ENCODE measurements at regions not wholly inside any gene's neighbourhood (a gene's known extent, or its start where the extent isn't known, plus 50 kb on each side); places are given as distances from the start of the nearest gene placed in this dataset.

DNA sequence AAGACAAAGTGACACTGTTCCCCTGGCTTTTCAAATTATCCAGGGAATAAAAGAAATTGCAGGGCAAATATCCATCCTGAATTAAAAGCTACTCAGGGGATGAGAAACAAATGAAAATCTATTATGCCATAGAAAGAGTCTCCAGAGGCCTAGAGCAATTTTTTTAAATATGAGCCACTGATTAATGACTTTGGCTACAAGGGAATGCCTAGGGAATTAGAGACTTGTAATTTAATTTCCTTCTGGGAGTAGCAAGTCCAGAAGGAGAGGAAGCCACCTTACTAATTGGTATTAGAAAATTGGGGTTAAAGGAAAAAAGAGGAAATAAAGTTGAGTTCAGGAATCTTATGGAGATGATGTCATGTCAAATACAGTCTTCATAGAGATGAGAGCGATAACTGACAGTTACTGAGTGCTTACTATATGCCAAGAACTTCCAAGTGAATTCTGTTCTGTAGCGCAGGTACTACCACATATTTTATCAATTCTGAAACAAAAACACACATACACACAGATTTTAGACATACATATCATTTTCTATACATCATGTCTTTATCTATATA is 304.4 kb downstream of the DUSP6 start:
- ATAC-seq (replicated peaks in 1 of 2) (no peak), DNase-seq (no peak)
- H3K4me1 Mint-ChIP-seq (ENCODE audit: low read depth), result peaks cover 52% of the 10 kb centered on the region
- H3K4me3 Mint-ChIP-seq, result no peak overlapping the region
- H3K36me3 Mint-ChIP-seq (ENCODE audit: insufficient read depth in 2 of 2), result peaks cover 9 to 10% of the 10 kb centered on the region in 2 donors
- no peak overlapping the region for H3K27ac Mint-ChIP-seq
- peaks cover under 1 to 2% of the 10 kb centered on the region in 2 donors for H3K9me3 Mint-ChIP-seq
- no peaks in the 10 kb centered on the region for H3K27me3 Mint-ChIP-seq (ENCODE audit: low read depth)

DNA sequence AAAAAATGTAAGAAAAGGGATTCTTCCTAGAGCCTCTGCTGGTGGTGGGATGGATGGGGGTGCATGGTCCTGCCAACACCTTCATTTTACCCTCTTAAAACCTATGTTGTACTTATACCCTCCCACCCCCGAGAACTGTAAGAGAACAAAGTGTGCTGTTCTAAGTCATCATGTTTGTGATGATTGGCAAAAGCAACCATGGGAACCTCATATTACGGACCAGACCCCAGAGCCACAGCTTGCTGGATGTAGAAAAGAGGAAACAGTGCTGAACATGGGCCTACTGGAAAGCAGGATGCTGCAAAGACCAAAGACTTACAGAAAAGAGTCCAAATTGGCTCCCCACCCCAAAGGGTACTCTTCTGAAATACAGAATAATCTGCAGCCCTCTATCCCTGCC is 311.2 kb downstream of the DUSP6 start:
- H3K36me3 Mint-ChIP-seq (ENCODE audit: insufficient read depth in 2 of 2), result peaks cover 12 to 22% of the 10 kb centered on the region in 2 donors
- H3K27me3 Mint-ChIP-seq (ENCODE audit: low read depth), result no peaks in the 10 kb centered on the region
- no peak for DNase-seq
- H3K4me3 Mint-ChIP-seq, result no peak overlapping the region
- peak overlapping the region; percentile 100 for H3K27ac Mint-ChIP-seq
- no peak for ATAC-seq (replicated peaks in 1 of 2)
- H3K4me1 Mint-ChIP-seq (ENCODE audit: low read depth), result peaks cover 66% of the 10 kb centered on the region
- H3K9me3 Mint-ChIP-seq, result peaks cover 6 to 10% of the 10 kb centered on the region in 2 donors

DNA sequence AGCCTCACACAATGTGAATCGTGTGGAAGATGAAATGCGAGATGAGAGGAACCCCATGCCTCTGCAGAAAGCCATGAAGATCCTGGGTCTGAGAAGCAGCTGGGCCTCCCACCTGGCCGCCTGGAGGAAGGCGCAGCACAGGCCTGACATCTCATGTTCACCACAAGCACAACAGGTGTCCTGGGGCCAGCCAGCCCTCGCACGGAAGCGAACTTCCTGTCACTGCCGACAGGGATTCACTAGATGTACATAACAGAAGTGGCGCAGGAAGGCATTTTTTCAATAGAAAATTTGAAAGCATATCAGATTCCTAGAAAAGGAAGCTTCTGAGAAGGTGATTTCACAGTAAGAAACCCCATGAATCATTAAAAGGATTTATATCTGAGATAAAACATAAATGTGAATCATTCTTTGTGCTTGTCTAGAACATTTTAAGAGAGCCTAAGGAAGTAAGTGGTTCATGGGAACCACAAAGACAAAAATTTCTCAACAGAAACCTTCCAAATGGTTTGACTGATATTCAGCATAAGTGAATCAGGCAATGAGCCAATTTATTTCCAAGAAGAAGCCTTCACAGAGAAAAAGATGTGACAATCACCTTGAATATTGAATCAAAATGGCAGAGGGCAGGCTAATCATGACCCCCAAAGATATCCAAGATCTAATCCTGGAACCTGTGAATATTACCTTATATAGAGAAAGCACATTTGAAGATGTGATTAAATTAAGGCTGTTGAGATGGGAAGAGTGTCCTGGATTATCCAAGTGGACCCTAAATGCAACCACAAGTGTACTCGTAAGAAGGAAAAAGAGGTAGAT is 311.9 kb downstream of the DUSP6 start:
- Mint-ChIP-seq H3K27me3 (ENCODE audit: low read depth) (no peaks in the 10 kb centered on the region), H3K4me3 (peak overlapping the region; percentile 75 to 85), H3K9me3 (peaks cover 6 to 10% of the 10 kb centered on the region in 2 donors), H3K36me3 (ENCODE audit: insufficient read depth in 2 of 2) (peaks cover 12 to 22% of the 10 kb centered on the region in 2 donors), H3K27ac (peak overlapping the region; percentile 100), H3K4me1 (ENCODE audit: low read depth) (peaks cover 73% of the 10 kb centered on the region)
- peak; percentile 85 to 92 for DNase-seq
- ATAC-seq (replicated peaks in 1 of 2), result peak; percentile 77 to 79

DNA sequence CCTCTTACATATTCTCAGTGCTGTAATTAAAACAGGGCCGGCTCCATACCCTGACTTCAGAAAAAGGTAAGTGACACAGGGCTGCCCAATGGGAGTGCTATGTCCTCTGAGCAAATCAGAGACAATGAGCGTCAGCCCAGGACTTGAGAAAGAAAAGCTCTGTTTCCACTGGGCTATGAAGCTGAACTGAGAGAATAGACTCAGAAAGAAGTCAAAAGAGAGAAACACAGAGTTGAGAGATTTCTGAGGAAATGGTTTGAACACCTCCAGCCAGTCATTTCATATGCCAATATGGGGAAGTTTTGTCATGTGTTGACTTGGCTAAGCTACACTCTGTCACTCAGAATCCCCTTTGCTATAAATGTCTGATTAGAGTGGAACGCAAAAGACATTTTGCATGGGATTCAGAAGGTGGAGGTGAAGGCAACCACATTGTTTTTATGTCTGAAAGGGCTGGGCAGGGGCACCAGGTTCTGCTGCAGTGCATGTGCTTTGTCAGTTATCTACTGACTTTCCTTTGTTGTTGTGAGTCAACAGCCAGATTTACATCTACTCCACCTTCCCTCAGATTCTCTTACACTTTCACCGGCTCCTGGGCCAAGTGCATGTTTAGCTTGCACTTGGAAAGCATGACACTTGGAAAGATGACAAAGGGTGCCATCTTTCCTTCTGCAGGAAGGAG is 313.3 kb downstream of the DUSP6 start:
- H3K27me3 Mint-ChIP-seq (ENCODE audit: low read depth), result peaks cover 5% of the 10 kb centered on the region
- peak overlapping the region; percentile 100 for H3K27ac Mint-ChIP-seq
- H3K36me3 Mint-ChIP-seq (ENCODE audit: insufficient read depth in 2 of 2), result peaks cover 12 to 20% of the 10 kb centered on the region in 2 donors
- DNase-seq (peak; percentile 62 to 66), ATAC-seq (replicated peaks in 1 of 2) (peak; percentile 71 to 76)
- peaks cover 83% of the 10 kb centered on the region for H3K4me1 Mint-ChIP-seq (ENCODE audit: low read depth)
- H3K9me3 Mint-ChIP-seq, result peaks cover 6 to 11% of the 10 kb centered on the region in 2 donors
- H3K4me3 Mint-ChIP-seq, result peak overlapping the region; percentile 39 to 85

DNA sequence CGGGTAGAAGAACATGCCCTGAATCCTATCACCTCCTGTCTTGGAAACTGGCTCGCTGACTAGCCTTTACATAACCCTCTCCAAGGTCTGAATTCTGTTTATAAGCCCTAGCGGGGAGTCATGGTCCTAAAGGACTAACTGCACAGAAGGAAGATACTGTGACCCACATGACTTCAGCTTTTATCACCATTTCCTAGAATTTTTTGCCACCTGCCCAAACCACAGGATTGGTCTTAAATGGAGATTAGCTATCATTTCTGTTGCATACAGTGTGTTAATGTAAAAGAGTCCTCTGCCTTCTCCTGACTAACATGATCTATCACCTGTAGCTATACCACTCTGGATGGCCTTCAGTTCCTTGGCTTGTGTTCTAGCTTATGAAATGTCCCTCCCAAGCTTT is 319.2 kb downstream of the DUSP6 start:
- H3K4me1 Mint-ChIP-seq (ENCODE audit: low read depth), result peaks cover 63% of the 10 kb centered on the region
- H3K9me3 Mint-ChIP-seq, result peaks cover 0 to 7% of the 10 kb centered on the region in 2 donors
- DNase-seq, result no peak
- H3K36me3 Mint-ChIP-seq (ENCODE audit: insufficient read depth in 2 of 2), result peaks cover 6 to 10% of the 10 kb centered on the region in 2 donors
- H3K27ac Mint-ChIP-seq, result no peak overlapping the region
- peaks cover 5% of the 10 kb centered on the region for H3K27me3 Mint-ChIP-seq (ENCODE audit: low read depth)
- no peak for ATAC-seq (replicated peaks in 1 of 2)
- no peak overlapping the region for H3K4me3 Mint-ChIP-seq

DNA sequence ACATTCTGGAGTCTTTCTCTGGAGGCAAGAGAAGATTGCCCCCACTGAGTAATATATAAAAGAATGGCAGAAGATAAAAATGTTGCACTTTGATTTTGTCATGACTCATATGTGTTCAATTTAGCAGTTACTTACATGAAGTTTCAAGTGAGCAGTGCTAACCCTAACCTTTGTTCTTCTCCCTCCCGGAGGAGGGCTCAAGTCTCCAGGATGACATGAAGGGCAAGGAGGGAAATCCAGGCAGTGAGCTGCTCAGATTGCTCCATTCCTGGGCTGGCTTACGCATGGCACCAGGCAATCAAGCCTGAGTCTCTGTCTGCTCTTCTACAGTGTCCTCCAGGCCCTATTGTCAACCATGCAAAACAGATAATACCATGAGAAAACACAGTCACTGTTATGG is 322.3 kb downstream of the DUSP6 start:
- Mint-ChIP-seq H3K27ac (no peak overlapping the region), H3K4me3 (no peak overlapping the region), H3K36me3 (ENCODE audit: insufficient read depth in 2 of 2) (peaks cover 2 to 6% of the 10 kb centered on the region in 2 donors), H3K9me3 (peaks cover 0 to 7% of the 10 kb centered on the region in 2 donors), H3K4me1 (ENCODE audit: low read depth) (peaks cover 37% of the 10 kb centered on the region), H3K27me3 (ENCODE audit: low read depth) (peaks cover 5% of the 10 kb centered on the region)
- ATAC-seq (replicated peaks in 1 of 2) (no peak), DNase-seq (no peak)

DNA sequence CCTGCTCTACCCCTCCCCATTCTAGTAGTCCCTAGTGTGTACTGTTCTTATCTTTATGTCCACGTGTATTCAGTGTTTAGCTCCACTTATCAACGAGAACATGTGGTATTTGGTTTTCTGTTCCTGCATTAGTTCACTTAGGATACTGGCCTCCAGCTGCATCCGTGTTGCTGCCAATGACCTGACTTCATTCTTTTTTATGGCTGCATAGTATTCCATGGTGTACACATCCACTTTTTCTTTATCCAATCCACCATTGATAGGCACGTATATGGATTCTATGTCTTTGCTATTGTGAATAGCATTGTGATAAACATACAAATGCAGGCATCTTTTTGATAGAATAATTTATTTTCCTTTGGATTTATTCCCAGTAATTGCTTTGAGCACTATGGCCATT is 327.7 kb downstream of the DUSP6 start:
- no peak overlapping the region for H3K27ac Mint-ChIP-seq
- no peaks in the 10 kb centered on the region for H3K9me3 Mint-ChIP-seq
- ATAC-seq (replicated peaks in 1 of 2) (no peak), DNase-seq (no peak)
- peaks cover 17% of the 10 kb centered on the region for H3K4me1 Mint-ChIP-seq (ENCODE audit: low read depth)
- H3K27me3 Mint-ChIP-seq (ENCODE audit: low read depth), result no peaks in the 10 kb centered on the region
- no peak overlapping the region for H3K4me3 Mint-ChIP-seq
- peaks cover 0 to 8% of the 10 kb centered on the region in 2 donors for H3K36me3 Mint-ChIP-seq (ENCODE audit: insufficient read depth in 2 of 2)

DNA sequence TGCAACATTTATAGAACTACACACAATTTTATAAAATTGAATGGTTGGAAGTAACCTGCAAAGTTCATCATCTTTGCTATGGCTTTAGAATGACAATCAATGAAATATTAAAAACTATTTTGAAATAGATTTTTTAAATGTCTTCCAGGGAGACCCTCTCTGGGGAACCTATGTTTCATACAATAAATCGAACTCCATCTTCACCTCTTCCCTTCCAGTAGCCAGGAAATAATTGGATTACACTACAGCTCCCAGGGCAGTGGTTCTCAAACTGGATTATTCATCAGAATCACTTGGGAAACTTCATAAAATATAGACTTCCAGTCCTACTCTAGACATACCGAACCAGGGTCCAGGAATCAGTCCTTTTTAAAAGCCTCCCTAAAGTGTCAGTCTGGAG is 328.4 kb downstream of the DUSP6 start:
- ATAC-seq (replicated peaks in 1 of 2), result no peak
- no peak for DNase-seq
- H3K4me1 Mint-ChIP-seq (ENCODE audit: low read depth), result peaks cover 17% of the 10 kb centered on the region
- H3K27ac Mint-ChIP-seq, result no peak overlapping the region
- peaks cover 0 to 8% of the 10 kb centered on the region in 2 donors for H3K36me3 Mint-ChIP-seq (ENCODE audit: insufficient read depth in 2 of 2)
- H3K4me3 Mint-ChIP-seq, result no peak overlapping the region
- no peaks in the 10 kb centered on the region for H3K27me3 Mint-ChIP-seq (ENCODE audit: low read depth)
- no peaks in the 10 kb centered on the region for H3K9me3 Mint-ChIP-seq

DNA sequence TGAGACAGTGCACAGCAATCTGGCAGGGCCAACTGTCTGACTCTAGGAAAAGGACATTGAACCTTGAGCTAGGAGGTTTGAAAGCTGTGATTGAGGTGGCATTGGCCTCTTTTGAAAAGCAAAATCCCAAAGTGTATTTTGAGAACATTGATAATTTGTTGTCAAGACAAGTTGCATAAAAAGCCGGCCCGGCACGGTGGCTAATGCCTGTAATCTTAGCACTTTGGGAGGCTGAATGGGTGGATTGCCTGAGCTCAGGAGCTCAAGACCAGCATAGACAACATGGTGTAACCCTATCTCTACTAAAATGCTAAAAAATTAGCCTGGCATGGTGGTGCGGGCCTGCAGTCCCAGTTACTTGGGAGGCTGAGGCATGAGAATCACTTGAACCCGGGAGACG is 331.6 kb downstream of the DUSP6 start:
- ATAC-seq (replicated peaks in 1 of 2), result no peak
- peak overlapping the region; percentile 5 for H3K27ac Mint-ChIP-seq
- no peaks in the 10 kb centered on the region for H3K9me3 Mint-ChIP-seq
- H3K27me3 Mint-ChIP-seq (ENCODE audit: low read depth), result no peaks in the 10 kb centered on the region
- H3K4me3 Mint-ChIP-seq, result no peak overlapping the region
- H3K4me1 Mint-ChIP-seq (ENCODE audit: low read depth), result peaks cover 27% of the 10 kb centered on the region
- H3K36me3 Mint-ChIP-seq (ENCODE audit: insufficient read depth in 2 of 2), result peaks cover 0 to 8% of the 10 kb centered on the region in 2 donors
- no peak for DNase-seq

DNA sequence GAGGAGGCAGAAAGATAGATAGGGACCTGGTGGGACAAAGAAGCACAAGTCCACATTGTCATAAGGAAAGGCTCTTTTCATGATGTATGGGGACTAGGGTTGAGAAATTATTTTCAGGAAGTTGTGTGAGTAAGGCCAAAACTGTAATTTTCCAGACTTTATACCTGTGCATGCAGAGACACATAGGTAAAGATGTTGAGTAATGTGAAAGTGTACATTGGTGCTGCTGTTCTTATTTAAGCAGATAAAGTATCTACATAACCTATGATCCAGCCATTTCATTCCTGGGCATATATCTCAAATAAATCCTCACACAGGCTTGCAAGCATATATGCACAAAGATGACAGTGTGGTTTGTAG is 332.2 kb downstream of the DUSP6 start:
- DNase-seq (no peak), ATAC-seq (replicated peaks in 1 of 2) (peak in 1 of 2 donors; percentile 3)
- Mint-ChIP-seq H3K27ac (peak overlapping the region; percentile 5), H3K27me3 (ENCODE audit: low read depth) (no peaks in the 10 kb centered on the region), H3K9me3 (no peaks in the 10 kb centered on the region), H3K4me1 (ENCODE audit: low read depth) (peaks cover 27% of the 10 kb centered on the region), H3K4me3 (no peak overlapping the region), H3K36me3 (ENCODE audit: insufficient read depth in 2 of 2) (peaks cover 0 to 8% of the 10 kb centered on the region in 2 donors)

DNA sequence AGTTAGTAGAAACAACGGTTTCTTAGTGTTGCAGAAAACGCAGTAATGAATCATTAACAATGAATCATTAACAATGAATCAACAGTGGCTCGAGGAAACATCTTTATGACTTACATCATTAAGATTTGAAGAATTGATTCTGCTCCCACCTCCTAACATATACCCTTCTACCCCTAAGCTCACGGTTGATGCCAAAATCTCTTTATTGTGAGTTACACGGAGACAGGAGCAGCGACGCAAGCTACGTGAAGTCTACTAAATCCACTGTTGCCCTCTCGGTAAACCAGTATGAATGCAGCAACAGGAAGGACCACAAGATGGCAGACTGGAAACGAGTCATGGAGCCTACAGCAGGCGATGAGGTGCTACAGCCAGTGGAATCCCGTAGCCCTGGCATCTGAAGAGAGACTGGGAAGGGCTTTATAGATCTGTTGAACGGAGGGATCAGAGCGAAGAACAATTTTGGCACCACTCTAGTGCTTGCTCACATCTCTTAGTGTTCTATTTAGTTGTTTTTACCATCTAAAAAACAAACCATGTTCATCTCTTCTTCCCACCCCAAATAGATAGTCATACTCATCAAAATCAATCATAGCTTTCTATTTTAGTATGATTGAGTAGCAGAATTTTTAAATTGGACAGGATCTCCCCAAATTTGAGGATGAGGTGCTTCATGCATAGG is 332.7 kb downstream of the DUSP6 start:
- Mint-ChIP-seq H3K36me3 (ENCODE audit: insufficient read depth in 2 of 2) (peaks cover 0 to 7% of the 10 kb centered on the region in 2 donors), H3K4me3 (no peak overlapping the region), H3K9me3 (no peaks in the 10 kb centered on the region), H3K27ac (no peak overlapping the region), H3K4me1 (ENCODE audit: low read depth) (peaks cover 27% of the 10 kb centered on the region), H3K27me3 (ENCODE audit: low read depth) (no peaks in the 10 kb centered on the region)
- peak; percentile 85 to 87 for ATAC-seq (replicated peaks in 1 of 2)
- DNase-seq, result peak; percentile 71 to 76

DNA sequence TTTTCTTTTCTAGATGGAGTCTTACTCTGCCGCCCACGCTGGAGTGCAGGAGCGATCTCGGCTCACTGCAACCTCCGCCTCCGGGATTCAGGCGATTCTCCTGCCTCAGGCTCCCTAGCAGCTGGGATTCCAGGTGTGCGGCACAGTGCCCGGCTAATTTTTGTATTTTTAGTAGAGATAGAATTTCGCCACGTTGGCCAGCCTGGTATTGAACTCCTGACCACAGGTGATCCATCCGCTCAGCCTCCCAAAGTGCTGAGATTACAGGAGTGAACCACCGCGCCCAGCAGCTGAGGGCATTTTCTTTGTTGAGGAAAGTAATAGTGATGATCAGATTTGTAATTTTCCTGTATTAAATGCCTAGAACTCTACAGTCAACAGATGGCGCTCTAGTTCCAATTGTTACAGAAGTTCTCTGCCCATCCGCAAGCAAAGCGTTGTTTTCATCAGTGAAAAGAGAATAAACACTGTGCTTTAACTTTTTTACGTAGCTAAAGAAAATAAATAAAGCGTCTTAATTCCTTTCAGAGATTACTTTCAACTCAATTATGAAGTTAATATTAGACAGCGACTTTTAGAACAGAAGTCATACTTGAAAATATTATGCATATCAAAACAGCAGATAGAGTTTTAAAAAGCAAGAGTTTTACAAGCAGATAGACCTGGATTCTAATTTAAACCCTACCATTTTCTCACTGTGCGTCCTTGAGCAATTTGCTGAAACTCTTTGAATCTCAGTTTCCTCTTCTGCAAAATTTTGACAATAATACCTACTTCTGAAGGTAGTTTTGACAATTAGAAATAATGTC is 335.1 kb downstream of the DUSP6 start:
- ATAC-seq (replicated peaks in 1 of 2), result no peak
- peak overlapping the region; percentile 86 for H3K27ac Mint-ChIP-seq
- H3K4me1 Mint-ChIP-seq (ENCODE audit: low read depth), result peaks cover 16% of the 10 kb centered on the region
- H3K9me3 Mint-ChIP-seq, result no peaks in the 10 kb centered on the region
- DNase-seq, result peak; percentile 51 to 57
- peak overlapping the region; percentile 50 to 83 for H3K4me3 Mint-ChIP-seq
- no peaks in the 10 kb centered on the region for H3K27me3 Mint-ChIP-seq (ENCODE audit: low read depth)
- H3K36me3 Mint-ChIP-seq (ENCODE audit: insufficient read depth in 2 of 2), result peaks cover 0 to 7% of the 10 kb centered on the region in 2 donors

Measured in activated T-cell treated with anti-CD3 and anti-CD28 coated beads, Interleukin-2, amount 50 U/mL, for 72 hours (primary cell).